H9 (cell line): ENCODE measurements at regions not wholly inside any gene's neighbourhood (a gene's known extent, or its start where the extent isn't known, plus 50 kb on each side); places are given as distances from the start of the nearest gene placed in this dataset.

Experiments
- DNase-seq: peaks from one replicate; pipeline ENCODE4 v3.0.0-alpha.2; 2017
- H2AFZ ChIP-seq: one replicate; pipeline ENCODE4 v1.6.1; 2013; ENCODE audit warnings: mild to moderate bottlenecking, low read length, control low read depth, moderate library complexity
- H2AK5ac ChIP-seq: 2 replicates; pipeline ENCODE4 v1.6.1; 2013; ENCODE audit warnings: low read length, control low read depth, mixed read lengths; ENCODE audit not compliant: insufficient read length
- H2BK120ac ChIP-seq: one replicate; pipeline ENCODE4 v1.6.1; 2013; ENCODE audit warnings: low read depth, mild to moderate bottlenecking, low read length, control low read depth, inconsistent platforms; ENCODE audit not compliant: poor library complexity, severe bottlenecking
- H2BK12ac ChIP-seq: 2 replicates; pipeline ENCODE4 v1.6.1; 2013; ENCODE audit warnings: low read length, control low read depth, mixed read lengths, low read depth; ENCODE audit not compliant: insufficient read length
- H2BK15ac ChIP-seq: 2 replicates; pipeline ENCODE4 v1.6.1; 2013; ENCODE audit warnings: low read depth, low read length, control low read depth
- H2BK20ac ChIP-seq: one replicate; pipeline ENCODE4 v1.6.1; 2013; ENCODE audit warnings: low read depth, mild to moderate bottlenecking, low read length, control low read depth, inconsistent platforms; ENCODE audit not compliant: poor library complexity, severe bottlenecking
- H2BK5ac ChIP-seq: 2 replicates; pipeline ENCODE4 v1.6.1; 2013; ENCODE audit warnings: low read length, control low read depth, mixed read lengths; ENCODE audit not compliant: insufficient read length
- H3K14ac ChIP-seq: 2 replicates; pipeline ENCODE4 v1.6.1; 2013; ENCODE audit warnings: low read length, control low read depth; ENCODE audit not compliant: insufficient read depth
- H3K18ac ChIP-seq: 2 replicates; pipeline ENCODE4 v1.6.1; 2013; ENCODE audit warnings: low read depth, mild to moderate bottlenecking, mixed read lengths, low read length, control low read depth; ENCODE audit not compliant: insufficient read length
- H3K23ac ChIP-seq: 2 replicates; pipeline ENCODE4 v1.6.1; 2013; ENCODE audit warnings: low read length, control low read depth, mixed read lengths, low read depth; ENCODE audit not compliant: insufficient read length
- H3K23me2 ChIP-seq: 2 replicates; pipeline ENCODE4 v1.6.1; 2013; ENCODE audit warnings: low read depth, mild to moderate bottlenecking, mixed read lengths, low read length, control low read depth; ENCODE audit not compliant: insufficient read length, poor library complexity, severe bottlenecking
- H3K27ac ChIP-seq: 2 replicates; pipeline ENCODE4 v1.5.1; 2013; ENCODE audit warnings: low read length, control low read depth, mixed read lengths, low read depth; ENCODE audit not compliant: insufficient read length
- H3K27me3 ChIP-seq: 2 replicates; pipeline ENCODE4 v1.6.1; 2013; ENCODE audit warnings: low read length, control low read depth, inconsistent platforms; ENCODE audit not compliant: insufficient read depth
- H3K4ac ChIP-seq: 2 replicates; pipeline ENCODE4 v1.6.1; 2013; ENCODE audit warnings: low read depth, mild to moderate bottlenecking, control low read depth, inconsistent platforms, low read length, moderate library complexity
- H3K4me1 ChIP-seq: 2 replicates; pipeline ENCODE4 v1.6.1; 2013; ENCODE audit warnings: low read length, control low read depth, inconsistent platforms; ENCODE audit not compliant: insufficient read depth
- H3K4me2 ChIP-seq: 2 replicates; pipeline ENCODE4 v1.6.1; 2013; ENCODE audit warnings: low read length, control low read depth, mixed read lengths; ENCODE audit not compliant: insufficient read length, insufficient read depth
- H3K56ac ChIP-seq: 2 replicates; pipeline ENCODE4 v1.6.1; 2013; ENCODE audit warnings: low read depth, mild to moderate bottlenecking, mixed read lengths, low read length, control low read depth; ENCODE audit not compliant: insufficient read length
- H3K79me1 ChIP-seq: 2 replicates; pipeline ENCODE4 v1.6.1; 2013; ENCODE audit warnings: low read depth, mild to moderate bottlenecking, moderate library complexity, low read length, control low read depth, inconsistent platforms; ENCODE audit not compliant: insufficient read depth, poor library complexity, severe bottlenecking
- H3K79me2 ChIP-seq: 2 replicates; pipeline ENCODE4 v1.6.1; 2013; ENCODE audit warnings: low read length, control low read depth, inconsistent platforms; ENCODE audit not compliant: insufficient read depth
- H3K9ac ChIP-seq: 2 replicates; pipeline ENCODE4 v1.6.1; 2013; ENCODE audit warnings: low read length, control low read depth, mixed read lengths; ENCODE audit not compliant: insufficient read length; ENCODE audit errors: extremely low read depth
- H3K9me3 ChIP-seq: one replicate; pipeline ENCODE4 v1.6.1; 2013; ENCODE audit warnings: low read depth, low read length, inconsistent platforms; ENCODE audit not compliant: control insufficient read depth
- H3T11ph ChIP-seq: one replicate; pipeline ENCODE4 v1.6.1; 2013; ENCODE audit warnings: mild to moderate bottlenecking, low read length, control low read depth, inconsistent platforms
- H4K20me1 ChIP-seq: one replicate; pipeline ENCODE4 v1.6.1; 2013; ENCODE audit not compliant: control insufficient read depth, insufficient read length, insufficient read depth
- H4K5ac ChIP-seq: 2 replicates; pipeline ENCODE4 v1.6.1; 2013; ENCODE audit warnings: low read depth, mild to moderate bottlenecking, mixed read lengths, low read length, control low read depth; ENCODE audit not compliant: insufficient read length
- H4K8ac ChIP-seq: replicated peaks from 2 replicates; pipeline ENCODE4 v1.6.1; 2013; ENCODE audit warnings: low read length, control low read depth, mixed read lengths, low read depth; ENCODE audit not compliant: insufficient read length
- H4K91ac ChIP-seq: 2 replicates; pipeline ENCODE4 v1.6.1; 2013; ENCODE audit warnings: low read depth, mild to moderate bottlenecking, moderate library complexity, mixed read lengths, low read length, control low read depth; ENCODE audit not compliant: insufficient read length
- H3K27ac Mint-ChIP-seq, 3 experiments: 2 replicates in 2 of 3; 3 replicates in 1 of 3; pipeline ENCODE4 v1.8.0; 2020 to 2021; ENCODE audit warnings: mixed read lengths in 3 of 3, mild to moderate bottlenecking in 1 of 3, moderate library complexity in 1 of 3
- H3K27me3 Mint-ChIP-seq: 2 replicates; pipeline ENCODE4 v1.8.0; 2021; ENCODE audit warnings: low read depth, mild to moderate bottlenecking, moderate library complexity, mixed read lengths
- H3K36me3 Mint-ChIP-seq, 3 experiments: 2 replicates in 2 of 3; 3 replicates in 1 of 3; pipeline ENCODE4 v1.8.0; 2020 to 2021; ENCODE audit warnings: low read depth in 3 of 3, mixed read lengths in 3 of 3; ENCODE audit not compliant: insufficient read depth in 1 of 3
- H3K4me1 Mint-ChIP-seq, 2 experiments: 2 replicates each; pipeline ENCODE4 v1.8.0; 2020; ENCODE audit warnings: mixed read lengths in 2 of 2
- H3K4me3 Mint-ChIP-seq, 2 experiments: 2 replicates in 1 of 2; 3 replicates in 1 of 2; pipeline ENCODE4 v1.8.0; 2020 to 2021; ENCODE audit warnings: mild to moderate bottlenecking in 2 of 2, mixed read lengths in 2 of 2, moderate library complexity in 1 of 2
- H3K9me3 Mint-ChIP-seq, 2 experiments: 2 replicates in 1 of 2; 3 replicates in 1 of 2; pipeline ENCODE4 v1.8.0; 2020; ENCODE audit warnings: mild to moderate bottlenecking in 2 of 2, mixed read lengths in 2 of 2, moderate library complexity in 1 of 2
- WGBS: extraction: QIAGEN DNeasy Blood & Tissue Kit; methylation state at CpG from one replicate; pipeline ENCODE4 v1.1.7; 2013; ENCODE audit warnings: missing lambda C conversion rate, low lambda C conversion rate, mixed read lengths; ENCODE audit not compliant: insufficient read length; ENCODE audit errors: extremely low coverage; 5-methylcytosine and 5-hydroxymethylcytosine counted together
- TF ChIP-seq, protein P1 (sequence below): fragments of 200-600 bp; sonication (generic); conservative IDR thresholded peaks from 3 replicates; pipeline ENCODE4 v1.8.0; 2021; ENCODE audit warnings: antibody characterized with exemption, mild to moderate bottlenecking

DNA sequence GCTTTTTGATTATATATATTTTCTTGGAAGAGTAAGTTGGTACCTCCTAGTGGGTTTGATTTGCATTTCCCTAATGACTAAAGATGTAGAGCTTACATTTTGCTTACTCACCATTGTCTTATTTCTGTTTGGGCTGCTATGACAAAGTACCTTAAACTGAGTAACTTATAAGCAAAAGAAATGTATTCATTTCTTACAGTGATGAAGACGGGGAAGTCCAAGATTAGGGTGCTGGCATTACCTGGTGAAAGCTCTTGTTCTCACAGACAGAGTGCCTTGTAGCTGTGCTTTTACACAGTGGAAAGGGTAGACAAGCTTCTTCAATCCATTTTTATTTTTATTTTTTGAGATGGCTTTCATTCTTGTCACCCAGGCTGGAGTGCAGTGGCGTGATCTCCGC, 229.2 kb upstream of the AGA start:
- no peaks in the 10 kb centered on the region for H3K23me2 ChIP-seq
- no peak overlapping the region for H3K4me2 ChIP-seq
- H3K18ac ChIP-seq, result no peak overlapping the region
- no peak overlapping the region for H2AK5ac ChIP-seq
- no peak overlapping the region for H2BK12ac ChIP-seq
- no peak overlapping the region for H3K4me3 Mint-ChIP-seq
- no peaks in the 10 kb centered on the region for H3K9me3 ChIP-seq
- H3K4ac ChIP-seq, result no peak overlapping the region
- no peak overlapping the region for H4K8ac ChIP-seq
- no peak overlapping the region for H2BK20ac ChIP-seq
- H3K27ac ChIP-seq, result no peak overlapping the region
- TF ChIP-seq, protein P1, sequence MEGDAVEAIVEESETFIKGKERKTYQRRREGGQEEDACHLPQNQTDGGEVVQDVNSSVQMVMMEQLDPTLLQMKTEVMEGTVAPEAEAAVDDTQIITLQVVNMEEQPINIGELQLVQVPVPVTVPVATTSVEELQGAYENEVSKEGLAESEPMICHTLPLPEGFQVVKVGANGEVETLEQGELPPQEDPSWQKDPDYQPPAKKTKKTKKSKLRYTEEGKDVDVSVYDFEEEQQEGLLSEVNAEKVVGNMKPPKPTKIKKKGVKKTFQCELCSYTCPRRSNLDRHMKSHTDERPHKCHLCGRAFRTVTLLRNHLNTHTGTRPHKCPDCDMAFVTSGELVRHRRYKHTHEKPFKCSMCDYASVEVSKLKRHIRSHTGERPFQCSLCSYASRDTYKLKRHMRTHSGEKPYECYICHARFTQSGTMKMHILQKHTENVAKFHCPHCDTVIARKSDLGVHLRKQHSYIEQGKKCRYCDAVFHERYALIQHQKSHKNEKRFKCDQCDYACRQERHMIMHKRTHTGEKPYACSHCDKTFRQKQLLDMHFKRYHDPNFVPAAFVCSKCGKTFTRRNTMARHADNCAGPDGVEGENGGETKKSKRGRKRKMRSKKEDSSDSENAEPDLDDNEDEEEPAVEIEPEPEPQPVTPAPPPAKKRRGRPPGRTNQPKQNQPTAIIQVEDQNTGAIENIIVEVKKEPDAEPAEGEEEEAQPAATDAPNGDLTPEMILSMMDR, result no peak
- H2BK5ac ChIP-seq, result no peak overlapping the region
- H3K79me2 ChIP-seq, result no peaks in the 10 kb centered on the region
- no peaks in the 10 kb centered on the region for H3K27me3 ChIP-seq
- H3K79me1 ChIP-seq, result no peaks in the 10 kb centered on the region
- DNase-seq, result no peak
- no peak overlapping the region for H2AFZ ChIP-seq
- no peaks in the 10 kb centered on the region for H3K4me1 ChIP-seq
- H4K91ac ChIP-seq, result no peak overlapping the region
- no peak overlapping the region for H3K23ac ChIP-seq
- no peak overlapping the region for H4K5ac ChIP-seq
- H3K9me3 Mint-ChIP-seq, result peaks cover 0 to 1% of the 10 kb centered on the region in 2 experiments; a peak in 1 of 5 replicates
- no peak overlapping the region for H3T11ph ChIP-seq
- no peak overlapping the region for H2BK120ac ChIP-seq
- no peak overlapping the region for H3K56ac ChIP-seq
- H3K9ac ChIP-seq, result no peak overlapping the region
- no peak overlapping the region for H3K27ac Mint-ChIP-seq
- no peaks in the 10 kb centered on the region for H4K20me1 ChIP-seq
- H3K4me1 Mint-ChIP-seq, result peaks cover 0 to 2% of the 10 kb centered on the region in 2 experiments; a peak in 2 of 4 replicates
- no peak overlapping the region for H2BK15ac ChIP-seq
- no peaks in the 10 kb centered on the region; a peak in 2 of 7 replicates for H3K36me3 Mint-ChIP-seq
- WGBS, result no CpG with 5 or more reads among the region's 3 CpGs
- H3K14ac ChIP-seq, result no peak overlapping the region
- H3K27me3 Mint-ChIP-seq, result no peaks in the 10 kb centered on the region
